GM23338 (cell line): ENCODE measurements at regions not wholly inside any gene's neighbourhood (a gene's known extent, or its start where the extent isn't known, plus 50 kb on each side); places are given as distances from the start of the nearest gene placed in this dataset.

ENCODE experiments used
- ATAC-seq: fragments of 200-7000 bp; cut with Tn5 transposase; 3 replicates; pipeline ENCODE4 v1.9.1; 2020
- DNase-seq: peaks from one replicate; pipeline ENCODE4 v3.0.0-alpha.2; 2015; ENCODE audit warnings: low spot score
- H2AFZ ChIP-seq: fragments of 200-600 bp; sonication (generic); 2 replicates; pipeline ENCODE4 v1.8.0; 2016; ENCODE audit warnings: antibody characterized with exemption, mild to moderate bottlenecking, moderate library complexity
- H3F3A ChIP-seq: fragments of 200-600 bp; sonication (generic); replicated peaks from 2 replicates; pipeline ENCODE4 v1.8.0; 2017; ENCODE audit warnings: antibody characterized with exemption, mixed run types, low read depth
- H3K27ac ChIP-seq: fragments of 200-600 bp; sonication (generic); 2 replicates; pipeline ENCODE4 v1.6.1; 2016; ENCODE audit warnings: low read depth
- H3K27me3 ChIP-seq: fragments of 200-600 bp; sonication (generic); 2 replicates; pipeline ENCODE4 v1.8.0; 2016; ENCODE audit warnings: mild to moderate bottlenecking, mixed run types, moderate library complexity; ENCODE audit not compliant: insufficient read depth
- H3K36me3 ChIP-seq: fragments of 200-600 bp; sonication (generic); 2 replicates; pipeline ENCODE4 v1.8.0; 2016; ENCODE audit warnings: mild to moderate bottlenecking; ENCODE audit not compliant: insufficient read depth
- H3K4me1 ChIP-seq: fragments of 200-600 bp; sonication (generic); 2 replicates; pipeline ENCODE4 v1.8.0; 2016; ENCODE audit warnings: mild to moderate bottlenecking, moderate library complexity; ENCODE audit not compliant: insufficient read depth
- H3K4me2 ChIP-seq: fragments of 200-600 bp; sonication (generic); 2 replicates; pipeline ENCODE4 v1.7.1; 2017; ENCODE audit warnings: mixed run types
- H3K4me3 ChIP-seq: fragments of 200-600 bp; sonication (generic); 2 replicates; pipeline ENCODE4 v1.6.1; 2016; ENCODE audit warnings: mixed run types
- H3K79me2 ChIP-seq: fragments of 200-600 bp; sonication (generic); replicated peaks from 2 replicates; pipeline ENCODE4 v1.8.0; 2017; ENCODE audit warnings: mild to moderate bottlenecking; ENCODE audit not compliant: insufficient read depth
- H3K9me2 ChIP-seq: fragments of 200-600 bp; sonication (generic); 2 replicates; pipeline ENCODE4 v1.8.0; 2017; ENCODE audit not compliant: insufficient read depth
- H4K20me1 ChIP-seq: fragments of 200-600 bp; sonication (generic); replicated peaks from 2 replicates; pipeline ENCODE4 v1.8.0; 2017; ENCODE audit warnings: mild to moderate bottlenecking; ENCODE audit not compliant: insufficient read depth
- H3K27ac Mint-ChIP-seq: 2 replicates; pipeline ENCODE4 v1.8.0; 2020; ENCODE audit warnings: inconsistent platforms, mild to moderate bottlenecking, moderate library complexity, mixed read lengths
- H3K27me3 Mint-ChIP-seq: 3 replicates; pipeline ENCODE4 v1.8.0; 2022; ENCODE audit warnings: low read depth, mild to moderate bottlenecking, moderate library complexity, mixed read lengths, inconsistent platforms; ENCODE audit not compliant: insufficient read depth, poor library complexity
- H3K36me3 Mint-ChIP-seq: 3 replicates; pipeline ENCODE4 v1.8.0; 2021; ENCODE audit warnings: low read depth, mild to moderate bottlenecking, inconsistent platforms, moderate library complexity, mixed read lengths
- H3K4me1 Mint-ChIP-seq: 3 replicates; pipeline ENCODE4 v1.8.0; 2020; ENCODE audit warnings: mild to moderate bottlenecking, inconsistent platforms, mixed read lengths
- H3K4me3 Mint-ChIP-seq: 3 replicates; pipeline ENCODE4 v1.8.0; 2021; ENCODE audit warnings: moderate library complexity, mild to moderate bottlenecking, inconsistent platforms, mixed read lengths
- H3K9me3 Mint-ChIP-seq: 3 replicates; pipeline ENCODE4 v1.8.0; 2020; ENCODE audit warnings: moderate library complexity, mild to moderate bottlenecking, inconsistent platforms, mixed read lengths
- EZH2 ChIP-seq: fragments of 200-600 bp; sonication (generic); IDR thresholded peaks from one replicate; pipeline ENCODE4 v1.8.0; 2017; ENCODE audit warnings: antibody characterized with exemption, mild to moderate bottlenecking, low read depth; ENCODE audit not compliant: unreplicated experiment
- EZH2phosphoT487 ChIP-seq: fragments of 200-600 bp; sonication (generic); IDR thresholded peaks from one replicate; pipeline ENCODE4 v1.8.1; 2018; ENCODE audit warnings: antibody characterized with exemption; ENCODE audit not compliant: unreplicated experiment
- NANOG ChIP-seq: IDR thresholded peaks from 2 replicates; pipeline ENCODE4 v1.6.1; 2016; ENCODE audit warnings: antibody characterized with exemption, borderline replicate concordance
- REST ChIP-seq: IDR thresholded peaks from one replicate; pipeline ENCODE4 v1.6.1; 2018; ENCODE audit warnings: antibody characterized with exemption; ENCODE audit not compliant: unreplicated experiment
- ZNF114 ChIP-seq: fragments of 250-450 bp; sonication (Bioruptor Pico); IDR thresholded peaks from 2 replicates; pipeline ENCODE4 v1.5.0; 2020; ENCODE audit warnings: mild to moderate bottlenecking, moderate library complexity
- ZNF331 ChIP-seq: fragments of 250-450 bp; sonication (Bioruptor Pico); IDR thresholded peaks from 2 replicates; pipeline ENCODE4 v1.5.0; 2020; ENCODE audit warnings: low read depth, mild to moderate bottlenecking, moderate library complexity
- TF ChIP-seq, protein P1 (sequence below): fragments of 250-450 bp; sonication (Bioruptor Pico); IDR thresholded peaks from 2 replicates; pipeline ENCODE4 v1.5.0; 2020; ENCODE audit warnings: mild to moderate bottlenecking, moderate library complexity
- TF ChIP-seq, protein P2 (sequence below): IDR thresholded peaks from 2 replicates; pipeline ENCODE4 v1.6.1; 2016; ENCODE audit warnings: antibody characterized with exemption

- no peaks in the 10 kb centered on the region for H3K27me3 ChIP-seq
- Mint-ChIP-seq H3K4me3 (no peak overlapping the region), H3K9me3 (no peaks in the 10 kb centered on the region), H3K27me3 (no peaks in the 10 kb centered on the region), H3K27ac (no peak overlapping the region), H3K36me3 (no peaks in the 10 kb centered on the region), H3K4me1 (peaks cover 28% of the 10 kb centered on the region)
- ATAC-seq (no peak), DNase-seq (no peak)
- peaks cover 28% of the 10 kb centered on the region for H3K4me1 ChIP-seq
- no peak overlapping the region for H3K4me3 ChIP-seq
- H3K9me2 ChIP-seq, result no peaks in the 10 kb centered on the region
- no peaks in the 10 kb centered on the region for H3K36me3 ChIP-seq
- no peak overlapping the region for H3K4me2 ChIP-seq
- no peaks in the 10 kb centered on the region for H3K79me2 ChIP-seq
- H4K20me1 ChIP-seq, result no peaks in the 10 kb centered on the region
- TF ChIP-seq EZH2phosphoT487, result no peak
- TF ChIP-seq ZNF114 (CRISPR knock-in tag), result no peak
- TF ChIP-seq, protein P1, sequence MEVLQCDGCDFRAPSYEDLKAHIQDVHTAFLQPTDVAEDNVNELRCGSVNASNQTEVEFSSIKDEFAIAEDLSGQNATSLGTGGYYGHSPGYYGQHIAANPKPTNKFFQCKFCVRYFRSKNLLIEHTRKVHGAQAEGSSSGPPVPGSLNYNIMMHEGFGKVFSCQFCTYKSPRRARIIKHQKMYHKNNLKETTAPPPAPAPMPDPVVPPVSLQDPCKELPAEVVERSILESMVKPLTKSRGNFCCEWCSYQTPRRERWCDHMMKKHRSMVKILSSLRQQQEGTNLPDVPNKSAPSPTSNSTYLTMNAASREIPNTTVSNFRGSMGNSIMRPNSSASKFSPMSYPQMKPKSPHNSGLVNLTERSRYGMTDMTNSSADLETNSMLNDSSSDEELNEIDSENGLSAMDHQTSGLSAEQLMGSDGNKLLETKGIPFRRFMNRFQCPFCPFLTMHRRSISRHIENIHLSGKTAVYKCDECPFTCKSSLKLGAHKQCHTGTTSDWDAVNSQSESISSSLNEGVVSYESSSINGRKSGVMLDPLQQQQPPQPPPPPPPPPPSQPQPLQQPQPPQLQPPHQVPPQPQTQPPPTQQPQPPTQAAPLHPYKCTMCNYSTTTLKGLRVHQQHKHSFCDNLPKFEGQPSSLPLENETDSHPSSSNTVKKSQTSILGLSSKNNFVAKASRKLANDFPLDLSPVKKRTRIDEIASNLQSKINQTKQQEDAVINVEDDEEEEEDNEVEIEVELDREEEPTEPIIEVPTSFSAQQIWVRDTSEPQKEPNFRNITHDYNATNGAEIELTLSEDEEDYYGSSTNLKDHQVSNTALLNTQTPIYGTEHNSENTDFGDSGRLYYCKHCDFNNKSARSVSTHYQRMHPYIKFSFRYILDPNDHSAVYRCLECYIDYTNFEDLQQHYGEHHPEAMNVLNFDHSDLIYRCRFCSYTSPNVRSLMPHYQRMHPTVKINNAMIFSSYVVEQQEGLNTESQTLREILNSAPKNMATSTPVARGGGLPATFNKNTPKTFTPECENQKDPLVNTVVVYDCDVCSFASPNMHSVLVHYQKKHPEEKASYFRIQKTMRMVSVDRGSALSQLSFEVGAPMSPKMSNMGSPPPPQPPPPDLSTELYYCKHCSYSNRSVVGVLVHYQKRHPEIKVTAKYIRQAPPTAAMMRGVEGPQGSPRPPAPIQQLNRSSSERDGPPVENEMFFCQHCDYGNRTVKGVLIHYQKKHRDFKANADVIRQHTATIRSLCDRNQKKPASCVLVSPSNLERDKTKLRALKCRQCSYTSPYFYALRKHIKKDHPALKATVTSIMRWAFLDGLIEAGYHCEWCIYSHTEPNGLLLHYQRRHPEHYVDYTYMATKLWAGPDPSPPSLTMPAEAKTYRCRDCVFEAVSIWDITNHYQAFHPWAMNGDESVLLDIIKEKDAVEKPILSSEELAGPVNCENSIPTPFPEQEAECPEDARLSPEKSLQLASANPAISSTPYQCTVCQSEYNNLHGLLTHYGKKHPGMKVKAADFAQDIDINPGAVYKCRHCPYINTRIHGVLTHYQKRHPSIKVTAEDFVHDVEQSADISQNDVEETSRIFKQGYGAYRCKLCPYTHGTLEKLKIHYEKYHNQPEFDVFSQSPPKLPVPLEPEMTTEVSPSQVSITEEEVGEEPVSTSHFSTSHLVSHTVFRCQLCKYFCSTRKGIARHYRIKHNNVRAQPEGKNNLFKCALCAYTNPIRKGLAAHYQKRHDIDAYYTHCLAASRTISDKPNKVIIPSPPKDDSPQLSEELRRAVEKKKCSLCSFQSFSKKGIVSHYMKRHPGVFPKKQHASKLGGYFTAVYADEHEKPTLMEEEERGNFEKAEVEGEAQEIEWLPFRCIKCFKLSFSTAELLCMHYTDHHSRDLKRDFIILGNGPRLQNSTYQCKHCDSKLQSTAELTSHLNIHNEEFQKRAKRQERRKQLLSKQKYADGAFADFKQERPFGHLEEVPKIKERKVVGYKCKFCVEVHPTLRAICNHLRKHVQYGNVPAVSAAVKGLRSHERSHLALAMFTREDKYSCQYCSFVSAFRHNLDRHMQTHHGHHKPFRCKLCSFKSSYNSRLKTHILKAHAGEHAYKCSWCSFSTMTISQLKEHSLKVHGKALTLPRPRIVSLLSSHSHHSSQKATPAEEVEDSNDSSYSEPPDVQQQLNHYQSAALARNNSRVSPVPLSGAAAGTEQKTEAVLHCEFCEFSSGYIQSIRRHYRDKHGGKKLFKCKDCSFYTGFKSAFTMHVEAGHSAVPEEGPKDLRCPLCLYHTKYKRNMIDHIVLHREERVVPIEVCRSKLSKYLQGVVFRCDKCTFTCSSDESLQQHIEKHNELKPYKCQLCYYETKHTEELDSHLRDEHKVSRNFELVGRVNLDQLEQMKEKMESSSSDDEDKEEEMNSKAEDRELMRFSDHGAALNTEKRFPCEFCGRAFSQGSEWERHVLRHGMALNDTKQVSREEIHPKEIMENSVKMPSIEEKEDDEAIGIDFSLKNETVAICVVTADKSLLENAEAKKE, result no peak
- TF ChIP-seq, protein P2, sequence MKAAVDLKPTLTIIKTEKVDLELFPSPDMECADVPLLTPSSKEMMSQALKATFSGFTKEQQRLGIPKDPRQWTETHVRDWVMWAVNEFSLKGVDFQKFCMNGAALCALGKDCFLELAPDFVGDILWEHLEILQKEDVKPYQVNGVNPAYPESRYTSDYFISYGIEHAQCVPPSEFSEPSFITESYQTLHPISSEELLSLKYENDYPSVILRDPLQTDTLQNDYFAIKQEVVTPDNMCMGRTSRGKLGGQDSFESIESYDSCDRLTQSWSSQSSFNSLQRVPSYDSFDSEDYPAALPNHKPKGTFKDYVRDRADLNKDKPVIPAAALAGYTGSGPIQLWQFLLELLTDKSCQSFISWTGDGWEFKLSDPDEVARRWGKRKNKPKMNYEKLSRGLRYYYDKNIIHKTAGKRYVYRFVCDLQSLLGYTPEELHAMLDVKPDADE, result no peak
- TF ChIP-seq REST, result no peak
- TF ChIP-seq EZH2, result no peak
- TF ChIP-seq ZNF331 (CRISPR knock-in tag), result no peak
- no peak for TF ChIP-seq NANOG
- H3F3A ChIP-seq, result no peaks in the 10 kb centered on the region
- no peak overlapping the region for H3K27ac ChIP-seq
- no peak overlapping the region for H2AFZ ChIP-seq
Observed at GRCh38 chr2:58968885-58969284, 727.8 kb upstream of the FANCL start.
